NOMO-1 treated with dmso at 0.1 percent for 144 hours (cell line): ENCODE measurements at regions not wholly inside any gene's neighbourhood (a gene's known extent, or its start where the extent isn't known, plus 50 kb on each side); places are given as distances from the start of the nearest gene placed in this dataset.

Experiments used
- DNase-seq: peaks from one replicate; lab custom pipeline; 2025; ENCODE audit not compliant: unreplicated experiment; lab: John Stamatoyannopoulos, UW

- peak; percentile 72 for DNase-seq
Observed at GRCh38 chr6:44630125-44631028, 242.9 kb downstream of the CDC5L start.

GRCh38 chr6:44631968-44632367, 244.5 kb downstream of the CDC5L start:
- no peak for DNase-seq

DNA sequence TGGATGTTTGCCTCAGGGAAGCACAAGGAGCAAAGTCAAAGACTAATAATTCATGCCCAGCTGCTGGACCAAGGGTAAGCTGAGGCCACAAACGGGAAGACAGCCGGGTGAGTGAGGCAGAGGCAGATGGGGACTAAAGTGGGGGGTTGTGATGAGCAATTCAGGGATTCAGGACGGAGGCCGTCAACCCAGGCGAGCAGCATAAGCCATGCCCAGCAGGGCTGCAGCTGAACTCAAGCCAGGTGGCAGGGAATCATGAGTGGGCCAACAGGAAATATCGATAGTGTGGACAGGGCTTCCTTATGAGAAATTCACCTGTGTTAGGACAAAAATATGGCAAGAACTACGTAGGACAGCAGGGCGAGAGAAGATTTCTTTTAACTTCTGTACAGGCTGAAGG, 246.8 kb downstream of the CDC5L start:
- DNase-seq: no peak

DNA sequence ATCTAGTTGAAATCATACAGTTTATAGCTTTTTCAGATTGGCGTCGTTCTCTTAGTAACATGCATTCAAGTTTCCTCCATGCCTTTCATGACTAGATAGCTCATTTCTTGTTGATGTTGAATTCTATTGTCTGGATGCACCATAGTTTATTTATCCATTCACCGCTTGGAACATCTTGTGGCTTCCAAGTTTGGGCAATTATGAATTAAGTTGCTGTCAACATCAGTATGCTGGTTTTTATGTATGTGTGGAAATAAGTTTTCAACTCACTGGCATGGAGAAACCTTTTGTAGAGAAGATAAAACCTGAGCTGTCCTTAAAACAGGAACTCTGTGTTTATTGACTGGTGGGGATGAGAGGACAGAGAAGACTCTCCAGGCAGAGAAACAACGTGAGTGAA, 248.0 kb downstream of the CDC5L start:
- DNase-seq: peak; percentile 18

GRCh38 chr6:44636561-44637248, 249.2 kb downstream of the CDC5L start:
- DNase-seq: no peak

- no peak for DNase-seq
Observed at GRCh38 chr6:44641344-44642031, 254.0 kb downstream of the CDC5L start.

DNA sequence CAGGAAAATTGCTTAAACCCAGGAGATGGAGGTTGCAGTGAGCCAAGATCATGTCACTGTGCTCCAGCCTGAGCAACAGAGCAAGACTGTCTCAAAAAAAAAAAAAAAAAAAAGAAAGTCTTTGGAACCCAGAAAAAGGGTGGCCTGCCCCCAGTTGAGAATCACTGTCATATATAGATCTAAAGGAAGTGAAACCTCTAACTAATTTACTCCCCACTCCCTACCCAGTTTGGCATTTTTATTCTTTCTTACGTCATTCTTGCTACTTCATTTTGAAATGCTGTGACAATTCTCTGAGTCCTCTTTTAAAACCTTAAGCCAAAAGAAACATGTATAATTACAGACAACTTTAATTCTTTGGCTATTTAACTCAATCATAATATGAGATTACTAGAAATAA, 254.8 kb downstream of the CDC5L start:
- peak; percentile 83 for DNase-seq

GRCh38 chr6:44642870-44643522, 255.5 kb downstream of the CDC5L start:
- DNase-seq: no peak

DNA sequence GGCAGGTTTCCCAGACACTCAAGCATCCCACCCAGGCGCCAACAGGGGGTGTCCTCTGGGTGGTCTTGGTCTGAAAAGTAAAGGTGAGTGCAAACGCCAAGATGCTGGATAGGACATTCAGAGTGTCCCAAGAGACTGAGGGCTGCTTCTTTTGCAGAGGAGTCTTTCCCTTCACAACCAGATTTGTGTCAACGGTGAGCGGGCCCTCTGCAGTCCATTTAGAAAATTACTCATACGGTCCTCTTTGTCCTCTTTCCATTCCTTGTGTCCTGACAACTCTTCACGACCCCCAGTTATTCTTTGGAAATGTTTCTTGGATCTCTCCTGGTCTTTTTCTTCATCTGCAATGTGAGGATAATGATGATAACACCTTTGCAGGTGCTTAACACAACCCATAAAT, 257.8 kb downstream of the CDC5L start:
- DNase-seq: no peak

- DNase-seq: no peak
Observed at GRCh38 chr6:44646355-44646754, 258.8 kb downstream of the CDC5L start.

- DNase-seq: no peak
Observed at GRCh38 chr6:44649365-44650025, 262.0 kb downstream of the CDC5L start.

DNA sequence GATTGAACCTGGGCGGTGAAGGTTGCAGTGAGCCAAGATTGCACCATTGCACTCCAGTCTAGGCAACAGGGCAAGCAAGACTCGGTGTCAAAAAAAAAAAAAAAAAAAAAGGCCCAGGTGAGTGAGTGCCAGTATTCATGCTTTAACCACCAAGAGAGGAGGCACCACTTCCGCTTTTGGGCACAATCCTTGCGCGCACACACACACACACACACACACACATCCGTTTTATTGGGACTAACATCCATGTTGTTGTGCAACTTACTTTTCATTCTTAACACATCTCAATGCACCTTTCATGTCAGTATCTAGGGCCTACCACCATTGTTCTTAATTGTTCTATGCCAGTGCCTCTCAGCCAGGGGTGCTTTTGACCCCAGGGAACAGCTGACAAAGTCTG, 263.0 kb downstream of the CDC5L start:
- DNase-seq: peak; percentile 44

DNA sequence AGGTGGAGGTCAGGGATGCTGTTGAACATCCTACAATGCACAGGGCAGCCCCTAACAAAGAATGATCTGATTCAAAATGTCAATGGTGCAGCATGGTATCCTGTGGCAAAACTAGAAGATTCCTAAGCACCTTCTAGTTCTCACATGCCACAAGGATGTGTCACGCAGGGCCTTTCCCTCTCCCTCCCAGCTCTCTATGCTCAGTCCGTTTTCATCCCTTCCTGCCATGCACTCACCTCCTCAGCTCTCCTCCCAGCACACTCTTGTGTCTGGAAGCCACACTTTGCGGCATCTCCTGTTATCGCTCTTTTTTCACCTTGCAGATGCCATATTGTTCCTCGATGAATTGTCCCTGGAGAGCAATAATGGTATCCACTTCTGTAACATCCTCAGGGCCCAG, 263.4 kb downstream of the CDC5L start:
- no peak for DNase-seq

GRCh38 chr6:44651604-44652003, 264.1 kb downstream of the CDC5L start:
- DNase-seq: no peak

- no peak for DNase-seq
Observed at GRCh38 chr6:44652547-44652946, 265.0 kb downstream of the CDC5L start.

GRCh38 chr6:44653091-44653490, 265.6 kb downstream of the CDC5L start:
- no peak for DNase-seq

- DNase-seq: no peak
Observed at GRCh38 chr6:44653761-44654218, 266.3 kb downstream of the CDC5L start.

DNA sequence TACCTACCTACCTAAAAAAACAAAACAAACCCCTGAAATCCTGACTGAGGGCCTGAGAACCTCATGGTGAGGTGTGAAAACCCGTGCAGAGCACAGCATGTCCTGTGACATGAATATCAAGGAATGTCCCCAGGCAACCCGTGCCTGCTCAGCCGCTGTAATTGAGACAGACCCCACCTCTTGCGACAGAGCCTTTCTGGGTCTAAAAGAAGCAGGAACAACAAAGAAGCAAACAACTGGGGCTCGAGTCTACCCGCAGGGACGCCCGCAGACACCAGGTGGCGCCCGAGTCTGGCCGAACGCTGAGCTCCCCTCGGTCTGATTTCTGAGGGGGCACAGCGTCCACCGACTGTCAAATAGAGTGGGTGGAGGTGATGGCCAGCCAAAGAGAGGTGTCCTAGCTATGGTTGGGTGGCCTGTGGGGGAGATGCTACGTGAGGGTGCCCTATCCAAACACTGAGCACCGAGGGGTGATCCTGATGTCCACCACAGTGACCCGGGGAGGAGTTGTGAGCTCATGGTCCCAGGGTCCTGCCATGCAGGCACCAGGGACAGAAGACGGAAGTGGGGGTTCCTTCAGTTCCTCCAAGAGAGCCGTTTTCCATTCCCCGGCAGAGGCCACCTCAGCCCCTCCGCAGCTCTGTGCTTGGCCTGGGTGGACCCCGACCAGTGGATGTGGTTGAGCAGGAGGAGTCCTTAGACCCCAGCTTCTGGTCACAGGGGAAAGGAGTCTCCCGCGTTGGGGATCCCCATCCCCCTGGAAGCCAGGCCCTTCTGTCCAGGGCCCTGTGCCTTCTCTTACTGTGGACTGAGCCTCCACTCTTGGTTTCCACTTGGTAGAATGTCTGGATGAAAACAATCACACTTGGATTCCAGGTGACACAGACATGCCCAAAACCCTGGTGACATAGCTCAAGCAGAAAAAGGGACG, 268.2 kb downstream of the CDC5L start:
- peak; percentile 79 for DNase-seq

DNA sequence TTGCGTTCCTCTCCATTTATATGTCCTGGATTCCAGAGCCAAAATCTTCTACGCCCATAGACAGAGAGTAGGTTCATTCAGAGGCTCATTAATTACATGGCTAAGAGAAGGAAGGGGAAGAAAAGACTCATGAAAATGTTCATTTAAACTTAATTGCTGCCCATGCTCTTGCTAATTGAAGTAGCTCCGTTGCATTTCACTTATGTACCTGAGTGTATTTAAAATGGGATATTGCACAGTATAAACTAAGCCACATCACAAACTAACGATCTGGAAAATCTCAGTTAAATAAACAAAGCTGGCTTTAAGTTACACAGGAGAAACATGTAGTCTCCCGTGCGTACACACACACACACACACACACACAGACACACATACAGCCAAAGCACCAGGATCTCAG, 269.2 kb downstream of the CDC5L start:
- no peak for DNase-seq
